MV-4-11 (cell line): ENCODE measurements at regions not wholly inside any gene's neighbourhood (a gene's known extent, or its start where the extent isn't known, plus 50 kb on each side); places are given as distances from the start of the nearest gene placed in this dataset.
A peak's percentile ranks its signal among the peaks of the same experiment; 100 is the strongest.

Source experiments
- DNase-seq: peaks from one replicate; lab custom pipeline; 2025; lab: John Stamatoyannopoulos, UW

DNA sequence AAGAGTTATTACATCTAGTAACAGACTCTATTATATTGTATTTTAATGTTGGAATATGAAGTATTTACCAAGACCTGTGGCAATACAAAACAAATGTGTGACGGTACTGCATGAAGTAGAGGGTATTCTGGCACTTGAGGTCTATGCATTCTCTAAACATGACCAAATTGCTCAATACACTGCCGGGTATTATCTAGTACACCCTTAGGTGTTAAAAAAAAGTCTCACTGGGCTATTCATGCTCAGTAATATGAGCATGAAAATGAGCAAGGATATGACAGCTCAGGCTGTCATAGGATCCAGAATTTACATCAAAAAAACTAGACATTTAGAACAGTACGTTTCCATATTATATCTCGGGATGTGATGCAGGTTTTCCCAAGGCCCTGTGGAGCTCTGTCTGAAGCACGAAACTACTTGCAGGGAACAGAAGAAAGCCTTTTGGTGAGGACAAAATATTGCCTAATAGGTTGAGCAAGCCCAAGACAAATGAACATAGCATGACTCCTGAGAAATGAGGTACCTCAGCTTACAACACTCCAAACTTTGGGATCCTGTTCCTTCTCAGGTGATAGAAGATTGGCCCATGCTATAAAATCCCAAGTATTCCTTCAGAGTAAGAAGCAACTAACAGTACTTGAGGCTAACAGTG, 74.1 kb upstream of the MAOA start:
- DNase-seq = no peak

DNA sequence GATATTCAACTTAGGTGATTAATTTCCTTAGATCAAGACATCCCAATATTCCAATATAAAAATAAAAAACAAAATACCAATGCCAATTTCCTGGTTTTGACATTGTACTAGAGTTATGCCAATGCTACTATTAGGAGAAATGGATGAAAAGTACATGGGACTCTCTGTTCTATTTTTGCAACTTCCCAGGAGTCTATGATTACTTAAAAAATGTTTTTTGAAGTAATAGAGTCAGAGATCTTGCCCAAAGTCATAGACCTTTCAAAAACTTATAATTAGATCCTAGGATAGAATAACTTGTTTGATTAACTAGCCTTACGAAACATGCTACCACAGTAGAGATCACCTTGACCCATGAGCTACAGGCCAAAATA, 73.6 kb upstream of the MAOA start:
- no peak for DNase-seq

- DNase-seq = no peak
Observed at GRCh38 chrX:43585922-43586321, 70.2 kb upstream of the MAOA start.

- DNase-seq = no peak
Observed at GRCh38 chrX:43586830-43587229, 69.3 kb upstream of the MAOA start.

- DNase-seq = no peak
Observed at GRCh38 chrX:43589735-43590134, 66.4 kb upstream of the MAOA start.

DNA sequence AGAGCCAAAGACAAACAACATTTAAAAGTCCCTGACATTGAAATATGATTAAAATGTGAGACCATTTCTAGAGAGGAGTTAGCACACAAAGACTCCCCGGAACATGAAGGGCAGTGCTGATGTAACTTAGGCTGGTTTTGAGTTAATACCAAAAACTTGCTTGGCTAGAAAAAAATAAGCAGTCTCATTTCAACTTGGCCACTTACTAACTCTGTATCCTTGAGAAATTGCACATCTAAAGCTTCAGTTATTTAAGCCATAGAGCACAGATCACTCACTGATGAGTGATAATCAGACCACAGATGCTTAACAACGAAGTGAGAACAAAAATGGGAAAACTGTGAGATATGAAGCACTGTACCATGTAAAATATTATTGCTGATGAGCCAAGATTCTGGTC, 65.9 kb upstream of the MAOA start:
- no peak for DNase-seq

GRCh38 chrX:43592597-43592996, 63.5 kb upstream of the MAOA start:
- DNase-seq = no peak

GRCh38 chrX:43595931-43596330, 60.2 kb upstream of the MAOA start:
- peak; percentile 21 for DNase-seq

DNA sequence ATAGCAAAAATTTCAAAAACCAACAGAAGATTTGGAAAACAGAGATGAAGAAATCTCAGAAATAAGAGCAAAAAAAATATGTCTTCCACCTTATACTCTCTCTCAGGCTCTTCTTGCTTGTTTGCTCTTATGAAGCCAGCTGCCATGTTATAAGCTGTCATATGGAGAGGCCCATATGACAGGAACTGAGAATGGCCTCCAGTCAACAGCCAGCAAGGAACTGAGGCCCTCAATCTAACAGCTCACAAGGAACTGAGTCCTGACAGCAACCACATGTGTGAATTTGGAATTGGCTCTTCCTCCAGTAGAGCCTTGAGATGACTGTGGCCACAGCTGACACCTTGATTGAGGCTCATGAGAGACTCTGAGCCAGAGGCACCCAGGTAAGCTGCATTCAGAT, 51.3 kb upstream of the MAOA start:
- peak; percentile 47 for DNase-seq

- no peak for DNase-seq
Observed at GRCh38 chrX:43605351-43605750, 50.7 kb upstream of the MAOA start.
